KOPT-K1 (cell line): ENCODE measurements at regions not wholly inside any gene's neighbourhood (a gene's known extent, or its start where the extent isn't known, plus 50 kb on each side); places are given as distances from the start of the nearest gene placed in this dataset.
"Not testable (repeated sequence)": the region's sequence is repeated elsewhere in the genome, so short reads cannot be mapped to it uniquely, and the experiment has no call there.

Experiments used
- H3K27ac ChIP-seq: fragments of 200-600 bp; sonication (generic); 2 replicates; pipeline ENCODE4 v1.5.1; 2016; ENCODE audit warnings: antibody characterized with exemption, mild to moderate bottlenecking, low read depth, low read length; ENCODE audit not compliant: poor library complexity, severe bottlenecking
- H3K36me3 ChIP-seq: fragments of 200-600 bp; sonication (generic); 2 replicates; pipeline ENCODE4 v1.5.1; 2017; ENCODE audit warnings: antibody characterized with exemption, mild to moderate bottlenecking, low read length, moderate library complexity; ENCODE audit not compliant: insufficient read depth
- H3K9me3 ChIP-seq: fragments of 200-600 bp; sonication (generic); 2 replicates; pipeline ENCODE4 v1.5.1; 2017; ENCODE audit warnings: antibody characterized with exemption, low read length, mild to moderate bottlenecking; ENCODE audit not compliant: insufficient read depth, poor library complexity, severe bottlenecking

GRCh38 chr5:130529511-130530485, 625.5 kb downstream of the CHSY3 start:
- no peaks in the 10 kb centered on the region for H3K36me3 ChIP-seq
- no peaks in the 10 kb centered on the region for H3K9me3 ChIP-seq
- no peak overlapping the region for H3K27ac ChIP-seq

- no peaks in the 10 kb centered on the region for H3K36me3 ChIP-seq
- no peaks in the 10 kb centered on the region for H3K9me3 ChIP-seq
- no peak overlapping the region for H3K27ac ChIP-seq
Observed at GRCh38 chr5:130529111-130529510, 624.8 kb downstream of the CHSY3 start.

- H3K27ac ChIP-seq: no peak overlapping the region
- no peaks in the 10 kb centered on the region for H3K9me3 ChIP-seq
- no peaks in the 10 kb centered on the region for H3K36me3 ChIP-seq
Observed at GRCh38 chr5:130528474-130528873, 624.2 kb downstream of the CHSY3 start.

GRCh38 chr5:130526708-130527107, 622.4 kb downstream of the CHSY3 start:
- Histone ChIP-seq H3K36me3 (no peaks in the 10 kb centered on the region), H3K9me3 (no peaks in the 10 kb centered on the region), H3K27ac (no peak overlapping the region)

- Histone ChIP-seq H3K9me3 (no peaks in the 10 kb centered on the region), H3K36me3 (no peaks in the 10 kb centered on the region), H3K27ac (no peak overlapping the region)
Observed at GRCh38 chr5:130520211-130520610, 615.9 kb downstream of the CHSY3 start.

GRCh38 chr5:130514984-130515690, 610.9 kb downstream of the CHSY3 start:
- no peak overlapping the region for H3K27ac ChIP-seq
- no peaks in the 10 kb centered on the region for H3K36me3 ChIP-seq
- H3K9me3 ChIP-seq: no peaks in the 10 kb centered on the region

- no peak overlapping the region for H3K27ac ChIP-seq
- no peaks in the 10 kb centered on the region for H3K36me3 ChIP-seq
- H3K9me3 ChIP-seq: no peaks in the 10 kb centered on the region
Observed at GRCh38 chr5:130502702-130503101, 598.4 kb downstream of the CHSY3 start.

GRCh38 chr5:130501151-130501865, 597.0 kb downstream of the CHSY3 start:
- H3K9me3 ChIP-seq: no peaks in the 10 kb centered on the region
- H3K27ac ChIP-seq: no peak overlapping the region
- H3K36me3 ChIP-seq: no peaks in the 10 kb centered on the region

- H3K27ac ChIP-seq, H3K36me3 ChIP-seq, H3K9me3 ChIP-seq: not testable (repeated sequence)
Observed at GRCh38 chr5:130500495-130500894, 596.2 kb downstream of the CHSY3 start.

GRCh38 chr5:130496215-130496614, 592.0 kb downstream of the CHSY3 start:
- Histone ChIP-seq H3K9me3 (no peaks in the 10 kb centered on the region), H3K27ac (no peak overlapping the region), H3K36me3 (no peaks in the 10 kb centered on the region)

- Histone ChIP-seq H3K36me3 (no peaks in the 10 kb centered on the region), H3K9me3 (no peaks in the 10 kb centered on the region), H3K27ac (no peak overlapping the region)
Observed at GRCh38 chr5:130488252-130488651, 584.0 kb downstream of the CHSY3 start.

GRCh38 chr5:130479045-130479804, 575.0 kb downstream of the CHSY3 start:
- Histone ChIP-seq H3K36me3 (no peaks in the 10 kb centered on the region), H3K27ac (no peak overlapping the region), H3K9me3 (no peaks in the 10 kb centered on the region)

GRCh38 chr5:130476325-130476724, 572.1 kb downstream of the CHSY3 start:
- Histone ChIP-seq H3K36me3 (no peaks in the 10 kb centered on the region), H3K9me3 (no peaks in the 10 kb centered on the region), H3K27ac (no peak overlapping the region)

GRCh38 chr5:130462516-130462915, 558.3 kb downstream of the CHSY3 start:
- Histone ChIP-seq H3K27ac (no peak overlapping the region), H3K9me3 (no peaks in the 10 kb centered on the region), H3K36me3 (no peaks in the 10 kb centered on the region)
